GM23338 (cell line): ENCODE measurements at regions not wholly inside any gene's neighbourhood (a gene's known extent, or its start where the extent isn't known, plus 50 kb on each side); places are given as distances from the start of the nearest gene placed in this dataset.

Source experiments
- CREB1 ChIP-seq: fragments of 250-450 bp; sonication (Bioruptor Pico); IDR thresholded peaks from 2 replicates; pipeline ENCODE4 v1.5.0; 2020; ENCODE audit warnings: low read depth, mild to moderate bottlenecking, moderate library complexity
- CTCF ChIP-seq, 2 experiments: fragments of 200-600 bp in 1 of 2; sonication (generic) in 1 of 2; conservative IDR thresholded peaks; 2 replicates each; pipeline versions ENCODE4 v1.5.1 to v1.6.1; 2016 to 2017; ENCODE audit warnings: antibody characterized with exemption in 2 of 2, low read depth in 2 of 2, mild to moderate bottlenecking in 2 of 2, moderate library complexity in 1 of 2
- POLR2AphosphoS5 ChIP-seq: IDR thresholded peaks from 2 replicates; pipeline ENCODE4 v1.6.1; 2016; ENCODE audit warnings: antibody characterized with exemption, low read depth

GRCh38 chr20:50403565-50404418 lies 106.4 kb upstream of the PTPN1 start:
- no peak for TF ChIP-seq CTCF (conservative IDR thresholded peaks at IDR 0.05; ENCODE audit: low read depth in 2 of 2)
- no peak for TF ChIP-seq POLR2AphosphoS5
- no peak for TF ChIP-seq CREB1 (CRISPR knock-in tag)
